ENCODE measurements at regions not wholly inside any gene's neighbourhood (a gene's known extent, or its start where the extent isn't known, plus 50 kb on each side); places are given as distances from the start of the nearest gene placed in this dataset.

- no peak for DNase-seq
Measured at GRCh38 chr7:46256870-46257661, 336.0 kb upstream of the IGFBP3 start.

GRCh38 chr7:46253520-46253919, 332.4 kb upstream of the IGFBP3 start:
- DNase-seq: no peak

- no peak for DNase-seq
Measured at GRCh38 chr7:46247664-46248063, 326.6 kb upstream of the IGFBP3 start.

DNA sequence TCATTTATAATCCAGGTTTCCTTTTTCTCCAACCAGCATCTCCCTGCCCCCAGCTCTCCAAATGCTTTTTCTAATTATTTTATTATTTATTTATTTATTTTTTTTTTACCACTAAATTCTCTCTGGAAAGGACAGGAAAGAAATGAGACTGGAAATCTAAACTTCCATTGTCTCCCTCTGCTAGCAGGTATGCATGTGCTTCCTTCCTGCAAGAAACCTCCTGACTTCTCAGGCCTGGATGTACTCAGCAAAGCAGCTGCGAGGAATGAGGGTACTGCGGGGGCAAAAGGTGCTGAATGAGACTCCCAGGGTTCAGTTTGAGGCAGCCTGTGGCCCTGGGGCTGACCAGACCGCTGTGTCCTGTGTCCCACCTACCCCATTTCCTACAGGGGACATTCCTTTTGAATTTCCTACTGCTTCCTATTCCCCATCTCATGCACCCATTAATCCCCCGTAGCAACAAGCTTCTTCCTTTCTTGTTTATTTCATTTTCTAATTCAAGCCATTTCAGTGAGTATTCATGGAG, 324.6 kb upstream of the IGFBP3 start:
- no peak for DNase-seq

DNA sequence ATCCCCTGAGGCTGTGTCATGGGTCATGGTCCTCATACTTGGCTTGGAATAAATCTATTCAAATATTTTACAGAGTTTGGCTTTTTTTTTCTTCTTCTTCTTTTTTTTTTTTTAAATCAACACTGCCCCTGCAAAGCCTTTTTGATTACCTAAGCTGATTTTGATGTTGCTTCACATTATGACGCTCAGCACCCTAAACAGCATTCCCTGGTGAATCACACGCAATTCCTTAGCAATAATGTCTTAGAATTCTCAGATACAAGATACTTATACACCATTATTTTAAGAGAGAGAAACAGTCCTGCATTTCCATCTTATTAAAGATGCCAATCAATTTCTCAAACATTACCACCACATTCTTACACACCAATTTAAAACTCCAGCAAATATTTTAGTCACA, 323.7 kb upstream of the IGFBP3 start:
- DNase-seq: no peak

DNA sequence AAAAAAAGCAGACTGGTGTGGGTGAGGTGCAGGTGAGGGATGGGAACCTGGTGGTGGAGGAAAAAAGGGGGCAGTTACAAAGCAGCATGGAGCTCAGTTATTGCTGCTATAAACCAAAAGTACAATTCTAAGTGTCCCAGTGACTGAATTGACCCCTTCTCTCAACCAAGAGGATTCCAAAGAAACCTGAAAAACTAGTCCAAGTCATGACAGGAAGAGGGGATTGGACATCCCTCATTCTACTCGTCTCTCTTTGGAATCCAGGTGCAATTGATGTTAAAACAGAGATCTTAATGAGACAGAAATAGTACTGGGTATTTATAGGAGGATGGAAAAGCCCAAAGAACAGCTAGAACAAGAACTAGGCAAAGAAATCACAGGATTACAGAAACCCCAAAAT, 322.3 kb upstream of the IGFBP3 start:
- no peak for DNase-seq

- no peak for DNase-seq
Measured at GRCh38 chr7:46239846-46240245, 318.8 kb upstream of the IGFBP3 start.

DNA sequence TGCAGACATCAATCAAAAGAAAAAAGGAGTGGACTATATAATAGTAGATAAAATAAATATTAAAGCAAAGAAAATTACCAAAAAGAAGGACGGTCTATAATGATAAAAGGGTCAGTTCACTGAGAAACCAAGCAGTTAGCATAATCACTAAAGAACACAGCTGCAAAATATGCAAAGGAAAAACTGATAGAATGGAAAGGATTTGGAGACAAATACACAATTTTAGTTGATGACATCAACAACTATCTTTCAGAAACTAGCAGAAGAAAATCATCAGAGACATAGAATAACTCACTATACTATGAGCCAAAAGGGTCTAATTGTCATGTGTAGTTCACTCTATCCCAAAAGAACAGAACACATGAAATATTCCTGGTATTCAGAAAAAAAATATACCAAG, 316.4 kb upstream of the IGFBP3 start:
- DNase-seq: no peak

DNA sequence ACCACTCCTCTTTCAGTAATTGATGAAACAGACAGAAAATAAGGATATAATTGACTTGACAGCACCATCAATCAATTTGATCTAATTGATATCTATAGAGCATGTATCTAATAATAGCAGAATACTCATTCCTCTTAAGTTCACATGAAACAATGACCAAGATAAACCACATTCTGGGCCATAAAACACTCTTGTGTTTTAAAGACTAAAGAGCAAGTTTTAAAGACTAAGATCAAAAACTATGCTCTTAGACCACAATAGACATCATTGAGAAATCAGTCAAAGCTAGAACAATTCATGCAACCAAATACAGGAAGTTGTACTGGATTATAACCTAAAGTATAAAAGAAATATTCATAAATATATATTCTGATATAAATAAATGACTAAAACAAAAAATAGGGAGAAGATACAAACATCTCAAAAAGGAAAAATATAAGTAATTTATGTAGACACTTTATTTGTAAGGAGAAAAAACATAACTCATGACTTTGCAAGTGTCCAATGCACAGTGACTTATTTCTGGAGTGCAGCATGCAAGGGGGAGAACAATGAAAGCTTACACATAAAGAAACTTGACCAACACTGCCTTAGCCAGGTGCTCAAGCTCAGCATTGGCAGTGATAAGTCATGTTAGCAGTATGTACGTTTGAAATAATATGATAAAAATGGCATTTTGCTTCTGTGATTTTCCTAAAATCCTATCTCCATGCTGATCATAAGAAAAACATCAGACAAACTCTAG, 312.7 kb upstream of the IGFBP3 start:
- no peak for DNase-seq

DNA sequence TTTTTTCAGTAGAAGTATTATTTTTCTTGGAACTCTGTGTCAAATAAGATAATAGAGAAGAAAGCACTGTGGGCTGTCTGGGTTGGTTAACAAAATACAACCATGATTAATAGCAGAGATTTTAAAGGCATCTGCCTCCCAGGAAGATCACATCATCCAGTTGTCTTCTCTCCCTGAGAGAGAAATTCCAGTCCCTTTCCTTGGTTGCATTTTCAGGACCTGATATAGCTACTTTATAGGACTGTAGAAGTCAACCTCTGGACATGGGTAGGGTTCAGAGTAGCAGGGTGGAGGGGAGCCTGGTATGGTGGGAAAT, 309.9 kb upstream of the IGFBP3 start:
- DNase-seq: no peak

- DNase-seq: no peak
Measured at GRCh38 chr7:46230298-46230989, 309.4 kb upstream of the IGFBP3 start.

- DNase-seq: no peak
Measured at GRCh38 chr7:46229409-46229808, 308.3 kb upstream of the IGFBP3 start.

DNA sequence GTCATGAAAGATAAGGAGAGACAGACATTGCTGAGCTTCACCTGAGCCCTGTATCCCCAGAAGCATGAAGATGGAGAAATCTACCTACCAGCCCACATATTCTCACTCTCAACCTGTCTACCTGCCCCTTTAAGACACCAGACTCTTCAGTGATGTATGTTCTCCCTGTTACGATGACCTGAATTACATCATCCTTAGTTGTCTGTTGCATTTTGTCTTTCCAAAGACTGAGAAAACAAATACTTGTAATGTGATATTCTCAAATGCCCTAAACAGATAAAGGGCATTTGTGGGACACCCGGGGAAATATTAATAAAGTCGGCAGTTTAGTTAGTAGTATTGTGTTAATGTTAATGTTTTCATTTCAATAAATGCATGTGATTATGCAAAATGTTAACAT, 305.8 kb upstream of the IGFBP3 start:
- DNase-seq: no peak

- DNase-seq: no peak
Measured at GRCh38 chr7:46224363-46224762, 303.3 kb upstream of the IGFBP3 start.

DNA sequence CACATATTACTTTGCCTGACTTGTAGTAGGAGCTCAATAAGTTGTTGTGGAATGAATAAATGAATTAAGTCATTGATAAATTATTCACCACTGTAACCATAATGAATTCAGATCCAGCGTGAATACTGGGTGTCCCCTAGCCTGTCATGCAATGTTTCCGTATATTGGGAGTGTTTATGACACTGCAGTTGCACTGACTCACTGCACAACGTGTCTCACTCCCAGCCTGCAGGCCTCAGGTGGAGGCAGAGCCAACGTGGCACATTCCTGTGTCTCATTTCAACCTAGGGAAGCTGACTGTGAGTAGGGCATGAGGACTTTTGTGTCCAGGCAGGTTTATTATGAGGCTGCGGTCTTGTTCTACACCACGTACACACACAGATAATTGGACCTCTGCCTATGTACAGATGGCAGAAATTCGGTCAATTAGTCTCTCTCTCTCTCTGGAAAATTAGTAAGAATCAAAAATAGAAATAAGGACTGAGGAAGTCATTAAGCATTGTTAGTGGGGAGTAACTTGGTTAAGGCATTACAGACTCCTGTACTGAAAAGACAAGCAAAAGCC, 299.1 kb upstream of the IGFBP3 start:
- no peak for DNase-seq

DNA sequence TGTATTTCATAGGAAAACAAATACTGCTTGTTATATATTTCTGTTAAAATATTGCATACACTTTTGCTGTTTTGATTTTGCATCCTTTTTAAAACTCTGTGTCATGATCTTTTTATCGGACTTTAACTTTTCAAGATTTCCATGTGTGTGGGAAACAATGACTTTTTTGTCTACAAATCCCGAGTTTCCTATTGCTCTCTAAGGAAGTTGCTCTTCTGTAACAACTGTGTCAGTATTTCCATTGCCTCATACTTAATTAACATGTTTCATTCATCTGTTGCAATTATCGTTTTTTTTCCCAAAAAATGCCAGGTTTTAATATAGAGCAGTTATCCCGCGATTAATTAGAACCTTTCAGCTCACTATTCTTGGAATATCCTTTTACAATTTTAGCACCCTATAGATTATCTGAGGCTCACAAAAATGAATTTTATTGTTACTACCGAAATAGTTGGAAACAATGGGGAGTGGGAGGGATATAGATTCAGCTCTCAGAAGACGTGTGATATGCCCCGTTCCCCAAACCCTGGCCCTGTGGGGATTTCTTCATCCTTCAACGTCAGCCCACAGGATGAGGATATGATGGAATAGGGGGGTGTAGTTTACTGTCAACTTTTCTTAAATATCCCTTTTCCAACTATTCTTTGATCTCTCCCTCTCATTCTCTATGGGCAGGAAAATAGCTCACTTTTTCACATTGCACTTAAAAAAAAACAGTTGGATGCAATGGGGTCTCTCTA, 297.6 kb upstream of the IGFBP3 start:
- no peak for DNase-seq

DNA sequence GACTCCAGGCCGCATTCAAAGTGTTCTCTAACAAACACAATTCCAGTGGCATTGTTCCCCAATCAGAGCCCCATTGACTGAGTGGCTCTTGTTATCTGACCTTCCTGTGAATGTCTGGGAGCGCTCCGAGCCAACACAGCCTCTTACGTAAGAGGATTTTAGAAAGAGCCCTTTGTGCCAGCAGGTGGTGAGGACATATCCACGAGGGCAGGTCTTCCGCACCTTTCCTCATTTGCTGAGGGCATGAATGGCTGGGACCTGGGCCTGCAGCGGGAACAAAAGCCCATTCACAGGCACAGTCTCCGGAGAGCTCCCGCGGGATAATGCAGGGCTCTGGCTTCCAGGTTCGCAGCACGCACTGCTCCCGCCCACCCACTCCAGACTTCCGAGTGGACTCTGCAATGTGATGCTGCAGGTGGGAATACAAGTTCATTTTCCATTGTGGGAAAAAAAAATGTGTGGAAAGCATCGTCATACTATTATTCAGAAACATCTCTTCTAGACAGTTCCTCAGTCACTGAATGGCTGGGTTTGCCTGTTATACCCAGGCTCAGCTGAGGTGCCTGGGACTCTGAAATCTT, 295.0 kb upstream of the IGFBP3 start:
- DNase-seq: no peak

DNA sequence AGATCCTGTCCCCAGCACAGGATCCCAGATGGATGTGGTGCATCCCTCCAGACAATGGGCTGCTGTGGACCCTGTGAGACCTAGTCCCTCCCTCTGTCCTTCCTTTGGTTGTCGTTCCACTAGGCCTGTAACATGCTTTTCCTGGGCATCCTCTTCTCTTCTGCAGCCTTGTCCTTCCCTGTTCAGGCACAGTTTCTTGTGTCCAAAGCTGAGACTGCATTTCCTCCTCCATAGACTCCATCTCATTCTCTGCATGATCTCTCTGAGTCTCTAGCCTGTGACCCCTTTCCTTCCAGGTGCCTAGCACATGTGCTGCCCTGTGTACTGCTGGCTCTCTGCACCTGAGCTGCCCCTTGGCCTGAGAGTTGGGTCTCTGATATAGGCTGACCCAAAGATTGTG, 293.5 kb upstream of the IGFBP3 start:
- no peak for DNase-seq

GRCh38 chr7:46213154-46213537, 292.1 kb upstream of the IGFBP3 start:
- no peak for DNase-seq

GRCh38 chr7:46212425-46213153, 291.5 kb upstream of the IGFBP3 start:
- DNase-seq: no peak

GRCh38 chr7:46210467-46210866, 289.4 kb upstream of the IGFBP3 start:
- DNase-seq: no peak

All from NCI-H2171 treated with DMSO at 0.1 percent for 48 hours (cell line).